ENCODE measurements at regions not wholly inside any gene's neighbourhood (a gene's known extent, or its start where the extent isn't known, plus 50 kb on each side); places are given as distances from the start of the nearest gene placed in this dataset.

DNA sequence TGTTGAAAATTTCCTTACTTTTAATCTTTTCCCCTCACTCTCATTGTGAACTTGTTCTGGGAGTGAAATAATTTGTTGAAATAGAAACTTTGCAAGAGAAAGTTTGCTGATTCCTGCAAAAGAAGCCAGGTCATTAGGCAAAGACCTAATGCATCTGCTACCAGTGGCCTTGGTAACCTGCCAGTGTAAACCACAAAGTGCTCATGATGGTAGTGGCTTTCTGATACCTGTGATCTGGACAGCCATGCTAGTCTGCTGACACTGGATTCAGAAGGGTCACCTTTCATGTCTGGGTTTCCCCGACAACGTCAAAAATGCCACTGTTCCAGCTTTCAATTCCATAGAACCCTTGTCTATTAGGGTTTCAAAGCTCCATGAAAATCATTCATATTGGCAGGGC is 123.7 kb upstream of the MCTP2 start:
- TF ChIP-seq, protein P1, sequence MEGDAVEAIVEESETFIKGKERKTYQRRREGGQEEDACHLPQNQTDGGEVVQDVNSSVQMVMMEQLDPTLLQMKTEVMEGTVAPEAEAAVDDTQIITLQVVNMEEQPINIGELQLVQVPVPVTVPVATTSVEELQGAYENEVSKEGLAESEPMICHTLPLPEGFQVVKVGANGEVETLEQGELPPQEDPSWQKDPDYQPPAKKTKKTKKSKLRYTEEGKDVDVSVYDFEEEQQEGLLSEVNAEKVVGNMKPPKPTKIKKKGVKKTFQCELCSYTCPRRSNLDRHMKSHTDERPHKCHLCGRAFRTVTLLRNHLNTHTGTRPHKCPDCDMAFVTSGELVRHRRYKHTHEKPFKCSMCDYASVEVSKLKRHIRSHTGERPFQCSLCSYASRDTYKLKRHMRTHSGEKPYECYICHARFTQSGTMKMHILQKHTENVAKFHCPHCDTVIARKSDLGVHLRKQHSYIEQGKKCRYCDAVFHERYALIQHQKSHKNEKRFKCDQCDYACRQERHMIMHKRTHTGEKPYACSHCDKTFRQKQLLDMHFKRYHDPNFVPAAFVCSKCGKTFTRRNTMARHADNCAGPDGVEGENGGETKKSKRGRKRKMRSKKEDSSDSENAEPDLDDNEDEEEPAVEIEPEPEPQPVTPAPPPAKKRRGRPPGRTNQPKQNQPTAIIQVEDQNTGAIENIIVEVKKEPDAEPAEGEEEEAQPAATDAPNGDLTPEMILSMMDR (conservative IDR thresholded peaks at IDR 0.05), result no peak
- no peak for TF ChIP-seq ZFX (IDR thresholded peaks at IDR 0.05)

Data from C4-2B (cell line).